SK-N-MC (cell line): ENCODE measurements at regions not wholly inside any gene's neighbourhood (a gene's known extent, or its start where the extent isn't known, plus 50 kb on each side); places are given as distances from the start of the nearest gene placed in this dataset.

Experiments used
- EZH2 ChIP-seq: fragments of 200-600 bp; sonication (generic); IDR thresholded peaks from one replicate; pipeline ENCODE4 v1.6.1; 2017; ENCODE audit warnings: antibody characterized with exemption
- FOXP2 ChIP-seq: optimal IDR thresholded peaks from 2 replicates; pipeline ENCODE3; 2011; ENCODE audit warnings: mild to moderate bottlenecking, moderate library complexity; ENCODE audit not compliant: insufficient read depth; ENCODE audit errors: extremely low read length, control extremely low read depth
- POLR2AphosphoS5 ChIP-seq: IDR thresholded peaks from 2 replicates; pipeline ENCODE4 v1.6.1; 2012; ENCODE audit warnings: mild to moderate bottlenecking, low read depth, low read length, borderline replicate concordance

DNA sequence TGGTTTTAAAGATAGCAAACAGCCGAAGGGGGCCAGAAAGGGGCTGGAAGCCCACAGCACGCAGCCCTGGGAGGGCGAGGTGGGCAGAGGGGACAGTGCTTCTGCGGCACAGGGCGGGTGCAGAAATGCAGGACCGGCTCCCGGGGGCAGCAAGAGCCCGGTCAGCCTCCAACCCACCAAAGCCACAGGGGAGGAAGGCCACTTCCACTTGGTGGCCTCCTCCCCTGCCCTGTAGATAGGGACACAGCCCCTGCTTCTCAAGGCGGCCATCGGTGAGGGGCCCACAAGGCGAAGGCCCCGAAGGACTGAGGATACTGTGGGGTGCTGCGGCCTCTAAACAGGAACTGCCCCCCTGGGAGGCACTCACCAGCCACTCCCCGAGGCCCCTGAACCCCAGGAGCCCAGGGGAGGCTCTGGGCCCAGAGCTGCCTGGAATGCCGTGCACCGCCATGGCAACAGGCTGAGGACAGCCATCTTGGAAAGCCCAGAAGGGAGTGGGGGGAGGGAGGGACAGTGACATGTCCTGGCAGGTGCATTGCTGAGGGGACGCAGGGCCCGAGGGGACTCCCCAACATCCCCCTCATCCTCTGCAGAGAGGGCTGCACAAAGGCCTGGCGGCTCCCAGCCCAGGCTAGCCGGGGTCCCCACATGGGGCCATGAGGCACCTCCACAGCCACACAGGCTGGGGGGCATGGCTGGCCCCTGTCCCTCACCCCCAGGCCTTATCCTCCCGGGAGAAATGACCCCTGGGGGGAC, 114.7 kb downstream of the NCOR2 start:
- no peak for TF ChIP-seq POLR2AphosphoS5
- no peak for TF ChIP-seq FOXP2
- TF ChIP-seq EZH2 = no peak
